GM19395 (cell line): ENCODE measurements at regions not wholly inside any gene's neighbourhood (a gene's known extent, or its start where the extent isn't known, plus 50 kb on each side); places are given as distances from the start of the nearest gene placed in this dataset.
"Not testable (repeated sequence)": the region's sequence is repeated elsewhere in the genome, so short reads cannot be mapped to it uniquely, and the experiment has no call there.

Source experiments
- ATAC-seq: cut with Tn5 transposase; IDR thresholded peaks from one replicate; pipeline ENCODE4 v1.9.1; 2021; ENCODE audit warnings: mild to moderate bottlenecking, moderate library complexity; ENCODE audit not compliant: unreplicated experiment

GRCh38 chr5:89869346-89869745, 540.2 kb downstream of the CETN3 start:
- no peak for ATAC-seq

GRCh38 chr5:89866410-89866809, 543.1 kb downstream of the CETN3 start:
- no peak for ATAC-seq

DNA sequence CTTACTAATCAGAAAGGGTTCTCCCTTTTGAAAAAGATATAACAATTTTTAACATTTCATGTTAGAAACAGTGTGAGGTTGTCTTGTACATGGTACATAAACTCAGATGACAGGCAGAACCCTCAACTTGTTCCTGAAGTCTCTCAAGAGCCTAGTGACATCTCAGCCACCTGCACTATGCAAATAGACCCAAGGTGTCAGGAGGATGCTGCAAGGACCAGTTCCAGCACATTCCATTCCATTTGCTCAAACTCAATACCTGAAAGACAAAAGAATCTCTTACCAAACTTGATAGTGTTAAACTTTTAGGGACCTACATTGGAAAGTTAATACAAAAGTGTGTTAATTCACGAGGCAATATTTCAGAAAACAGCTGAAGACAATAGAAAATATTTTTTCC, 544.6 kb downstream of the CETN3 start:
- no peak for ATAC-seq

GRCh38 chr5:89857790-89858189, 551.8 kb downstream of the CETN3 start:
- no peak for ATAC-seq

GRCh38 chr5:89855417-89855816, 554.1 kb downstream of the CETN3 start:
- ATAC-seq: no peak

- ATAC-seq: no peak
Measured at GRCh38 chr5:89851911-89852310, 557.6 kb downstream of the CETN3 start.

- peak; percentile 43 for ATAC-seq
Measured at GRCh38 chr5:89850513-89850865, 559.1 kb downstream of the CETN3 start.

GRCh38 chr5:89849830-89850512, 559.6 kb downstream of the CETN3 start:
- ATAC-seq: peak; percentile 41

DNA sequence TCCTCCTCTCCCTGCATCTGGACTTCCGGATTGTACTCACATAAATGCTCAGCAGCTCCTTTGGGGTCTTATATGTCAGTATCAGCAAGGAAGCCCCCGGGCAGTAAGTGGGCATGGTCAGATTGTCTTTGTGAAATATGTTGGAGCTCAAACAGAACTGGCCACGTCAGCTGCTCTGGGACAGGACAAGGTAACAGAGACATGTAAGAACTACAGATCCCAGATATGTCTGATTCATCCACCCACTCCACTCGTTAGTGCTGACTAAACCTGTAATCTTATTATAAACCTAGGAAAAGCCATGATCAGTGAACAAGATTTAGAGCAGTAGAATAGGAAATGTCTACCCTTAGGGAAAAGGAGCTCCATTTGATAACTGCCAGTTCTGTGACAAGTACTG, 561.8 kb downstream of the CETN3 start:
- ATAC-seq: no peak

DNA sequence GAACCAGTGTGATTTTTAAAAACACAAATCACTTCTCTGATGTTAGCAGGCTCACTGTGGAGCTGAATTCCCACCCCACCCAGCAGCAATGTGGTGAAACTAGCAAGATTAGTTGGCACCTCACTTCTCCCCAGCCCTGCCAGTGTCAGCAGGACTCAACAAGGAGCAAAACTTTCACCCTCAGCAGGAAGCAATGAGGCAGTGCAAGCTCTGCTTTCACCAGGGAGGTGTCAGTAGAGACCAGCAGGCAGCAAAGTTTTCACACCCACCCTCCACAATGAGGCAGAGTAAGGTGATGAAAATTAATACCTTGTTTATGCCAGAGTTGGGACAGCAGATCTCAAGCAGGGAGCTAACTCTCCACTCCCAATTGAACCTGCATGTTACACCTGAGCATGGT, 565.0 kb downstream of the CETN3 start:
- ATAC-seq: no peak

DNA sequence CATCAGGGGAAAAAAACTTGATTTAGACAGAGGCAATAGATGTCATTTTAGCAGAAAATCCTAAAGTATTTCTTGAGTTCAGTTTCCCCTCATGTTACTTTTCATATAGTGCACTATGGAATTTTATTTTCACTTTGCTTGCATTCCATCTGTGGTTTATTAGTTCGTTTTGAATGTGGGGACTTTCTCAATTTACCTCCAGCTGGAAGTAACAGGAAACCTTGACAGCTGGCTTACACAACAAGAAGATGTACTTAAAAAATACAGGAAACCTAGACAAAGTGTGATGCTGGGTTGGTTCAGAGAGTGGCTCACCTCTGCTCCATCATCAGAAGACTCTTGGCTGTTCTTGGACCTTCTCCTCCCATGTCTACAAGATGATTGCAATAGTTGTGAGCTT, 567.0 kb downstream of the CETN3 start:
- ATAC-seq: no peak

DNA sequence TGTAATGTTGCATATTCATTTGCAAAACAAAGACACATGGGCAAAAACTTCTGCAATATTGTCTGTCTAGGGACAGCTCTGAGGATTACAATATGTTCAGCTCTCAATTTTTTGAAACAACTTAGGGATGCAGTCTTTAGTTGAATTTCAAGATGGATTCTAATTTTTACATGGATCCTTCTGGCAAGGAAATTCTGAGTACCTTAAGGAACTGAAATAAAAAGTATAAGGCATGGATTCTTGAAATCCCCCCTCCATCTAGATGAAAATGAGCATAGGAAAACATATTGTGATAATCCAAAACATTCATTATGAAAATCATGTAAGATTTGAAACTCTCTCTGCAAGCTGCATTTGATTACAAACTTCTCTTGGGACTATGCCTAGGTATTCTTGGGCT, 568.6 kb downstream of the CETN3 start:
- ATAC-seq: no peak

DNA sequence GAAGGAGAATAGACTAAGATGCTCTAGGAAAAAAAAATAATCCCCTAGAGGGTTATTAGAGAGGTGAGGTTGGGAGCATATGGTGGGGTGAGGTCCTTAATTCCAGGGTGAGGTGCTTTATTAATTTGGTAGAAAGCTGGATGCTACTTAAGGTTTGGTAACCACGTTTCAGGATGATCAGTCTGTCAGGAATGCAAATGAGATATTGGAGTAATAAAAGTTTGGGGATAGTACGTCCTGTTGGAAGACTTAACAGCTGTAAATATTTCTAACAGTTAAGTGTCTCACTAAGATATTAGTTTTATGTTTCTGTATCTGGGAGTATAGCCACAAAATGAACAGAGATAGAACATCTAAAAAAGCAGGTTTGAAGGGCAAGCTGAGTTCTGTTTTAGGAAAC, 578.9 kb downstream of the CETN3 start:
- ATAC-seq: no peak

- ATAC-seq: no peak
Measured at GRCh38 chr5:89827960-89828359, 581.6 kb downstream of the CETN3 start.

- ATAC-seq: no peak
Measured at GRCh38 chr5:89827359-89827758, 582.2 kb downstream of the CETN3 start.

- no peak for ATAC-seq
Measured at GRCh38 chr5:89826938-89827337, 582.6 kb downstream of the CETN3 start.

DNA sequence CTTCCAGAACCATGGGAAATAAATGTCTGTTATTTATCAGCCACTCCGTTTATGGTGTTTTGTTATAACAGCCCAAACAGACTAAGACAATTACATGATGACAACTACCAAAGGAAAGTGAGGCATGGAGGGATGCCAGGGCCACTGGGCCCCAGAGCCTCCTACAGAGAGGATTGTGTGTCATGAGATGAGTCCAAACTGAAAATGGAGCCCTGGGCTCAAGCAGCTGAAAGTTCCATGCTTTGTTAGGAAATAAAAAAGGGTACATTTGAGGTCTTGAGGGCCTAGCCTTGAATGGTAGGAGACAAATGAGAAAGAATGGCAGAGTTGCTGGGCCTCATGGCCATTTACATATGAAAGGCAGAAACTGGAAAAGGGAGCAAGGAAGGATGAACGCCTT, 586.5 kb downstream of the CETN3 start:
- no peak for ATAC-seq

DNA sequence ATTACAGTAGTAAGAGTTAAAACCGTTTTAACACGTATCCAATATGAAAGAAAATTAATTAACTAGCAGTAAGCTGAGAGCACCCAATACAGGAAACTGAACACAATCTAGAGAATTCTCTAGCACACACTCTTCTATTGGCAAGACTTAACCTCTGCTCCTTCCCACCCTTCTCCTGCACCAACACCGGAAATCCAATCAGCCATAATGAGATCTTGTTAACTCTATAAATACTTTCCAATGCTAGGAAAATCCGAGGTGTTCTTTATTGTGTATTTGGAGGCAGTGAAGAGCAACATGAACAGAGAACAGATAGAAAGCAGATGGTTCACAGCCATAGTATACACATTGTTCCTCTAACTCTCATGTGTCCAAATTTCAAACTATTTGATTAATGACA, 591.7 kb downstream of the CETN3 start:
- no peak for ATAC-seq

- no peak for ATAC-seq
Measured at GRCh38 chr5:89816038-89816437, 593.5 kb downstream of the CETN3 start.

DNA sequence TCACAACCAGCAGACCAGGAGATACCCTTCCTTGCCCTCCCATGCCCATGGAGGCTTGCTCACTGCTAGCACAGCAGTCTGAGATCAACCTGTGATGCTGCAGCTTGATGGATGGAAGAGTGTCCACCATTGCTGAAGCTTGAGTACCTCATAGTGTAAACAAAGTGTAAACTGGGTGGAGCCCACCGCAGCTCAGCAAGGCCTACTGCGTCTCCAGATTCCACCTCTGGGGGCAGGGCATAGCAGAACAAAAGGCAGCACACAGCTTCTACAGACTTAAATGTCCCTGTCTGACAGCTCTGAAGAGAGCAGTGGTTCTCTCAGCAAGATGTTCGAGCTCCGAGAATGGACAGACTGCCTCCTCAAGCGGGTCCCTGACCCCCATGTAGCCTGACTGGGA, 608.8 kb downstream of the CETN3 start:
- not testable (repeated sequence) for ATAC-seq

- ATAC-seq: not testable (repeated sequence)
Measured at GRCh38 chr5:89794504-89794903, 615.1 kb downstream of the CETN3 start.

- ATAC-seq: not testable (repeated sequence)
Measured at GRCh38 chr5:89779734-89780133, 629.8 kb downstream of the CETN3 start.

DNA sequence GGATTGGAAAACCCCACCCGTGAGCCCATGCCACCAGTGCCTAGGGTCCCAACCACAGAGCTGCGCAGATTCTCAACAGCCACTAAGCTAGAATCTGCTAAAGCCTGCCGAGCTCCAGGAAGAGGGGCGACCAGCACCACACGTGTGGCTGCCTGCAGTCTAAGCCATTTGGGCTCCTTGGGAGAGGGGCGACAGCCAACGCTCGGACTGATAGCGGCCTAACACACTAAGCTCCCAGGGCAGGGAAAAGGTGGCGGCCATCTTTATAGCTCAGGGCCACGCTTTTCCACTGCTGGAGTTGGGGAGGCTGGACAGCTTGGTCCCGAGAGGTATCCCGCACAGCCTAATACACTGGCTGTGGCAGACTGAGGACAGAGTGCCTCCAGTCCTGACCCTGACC, 631.8 kb downstream of the CETN3 start:
- no peak for ATAC-seq
